GM23338 (cell line): ENCODE measurements at regions not wholly inside any gene's neighbourhood (a gene's known extent, or its start where the extent isn't known, plus 50 kb on each side); places are given as distances from the start of the nearest gene placed in this dataset.

Experiments used
- ATAC-seq: fragments of 200-7000 bp; cut with Tn5 transposase; 3 replicates; pipeline ENCODE4 v1.9.1; 2020
- DNase-seq: peaks from one replicate; pipeline ENCODE4 v3.0.0-alpha.2; 2015; ENCODE audit warnings: low spot score
- H2AFZ ChIP-seq: fragments of 200-600 bp; sonication (generic); 2 replicates; pipeline ENCODE4 v1.8.0; 2016; ENCODE audit warnings: antibody characterized with exemption, mild to moderate bottlenecking, moderate library complexity
- H3F3A ChIP-seq: fragments of 200-600 bp; sonication (generic); replicated peaks from 2 replicates; pipeline ENCODE4 v1.8.0; 2017; ENCODE audit warnings: antibody characterized with exemption, mixed run types, low read depth
- H3K27ac ChIP-seq: fragments of 200-600 bp; sonication (generic); 2 replicates; pipeline ENCODE4 v1.6.1; 2016; ENCODE audit warnings: low read depth
- H3K27me3 ChIP-seq: fragments of 200-600 bp; sonication (generic); 2 replicates; pipeline ENCODE4 v1.8.0; 2016; ENCODE audit warnings: mild to moderate bottlenecking, mixed run types, moderate library complexity; ENCODE audit not compliant: insufficient read depth
- H3K36me3 ChIP-seq: fragments of 200-600 bp; sonication (generic); 2 replicates; pipeline ENCODE4 v1.8.0; 2016; ENCODE audit warnings: mild to moderate bottlenecking; ENCODE audit not compliant: insufficient read depth
- H3K4me1 ChIP-seq: fragments of 200-600 bp; sonication (generic); 2 replicates; pipeline ENCODE4 v1.8.0; 2016; ENCODE audit warnings: mild to moderate bottlenecking, moderate library complexity; ENCODE audit not compliant: insufficient read depth
- H3K4me2 ChIP-seq: fragments of 200-600 bp; sonication (generic); 2 replicates; pipeline ENCODE4 v1.7.1; 2017; ENCODE audit warnings: mixed run types
- H3K4me3 ChIP-seq: fragments of 200-600 bp; sonication (generic); 2 replicates; pipeline ENCODE4 v1.6.1; 2016; ENCODE audit warnings: mixed run types
- H3K79me2 ChIP-seq: fragments of 200-600 bp; sonication (generic); replicated peaks from 2 replicates; pipeline ENCODE4 v1.8.0; 2017; ENCODE audit warnings: mild to moderate bottlenecking; ENCODE audit not compliant: insufficient read depth
- H3K9me2 ChIP-seq: fragments of 200-600 bp; sonication (generic); 2 replicates; pipeline ENCODE4 v1.8.0; 2017; ENCODE audit not compliant: insufficient read depth
- H4K20me1 ChIP-seq: fragments of 200-600 bp; sonication (generic); replicated peaks from 2 replicates; pipeline ENCODE4 v1.8.0; 2017; ENCODE audit warnings: mild to moderate bottlenecking; ENCODE audit not compliant: insufficient read depth
- H3K27ac Mint-ChIP-seq: 2 replicates; pipeline ENCODE4 v1.8.0; 2020; ENCODE audit warnings: inconsistent platforms, mild to moderate bottlenecking, moderate library complexity, mixed read lengths
- H3K27me3 Mint-ChIP-seq: 3 replicates; pipeline ENCODE4 v1.8.0; 2022; ENCODE audit warnings: low read depth, mild to moderate bottlenecking, moderate library complexity, mixed read lengths, inconsistent platforms; ENCODE audit not compliant: insufficient read depth, poor library complexity
- H3K36me3 Mint-ChIP-seq: 3 replicates; pipeline ENCODE4 v1.8.0; 2021; ENCODE audit warnings: low read depth, mild to moderate bottlenecking, inconsistent platforms, moderate library complexity, mixed read lengths
- H3K4me1 Mint-ChIP-seq: 3 replicates; pipeline ENCODE4 v1.8.0; 2020; ENCODE audit warnings: mild to moderate bottlenecking, inconsistent platforms, mixed read lengths
- H3K4me3 Mint-ChIP-seq: 3 replicates; pipeline ENCODE4 v1.8.0; 2021; ENCODE audit warnings: moderate library complexity, mild to moderate bottlenecking, inconsistent platforms, mixed read lengths
- H3K9me3 Mint-ChIP-seq: 3 replicates; pipeline ENCODE4 v1.8.0; 2020; ENCODE audit warnings: moderate library complexity, mild to moderate bottlenecking, inconsistent platforms, mixed read lengths
- CREB1 ChIP-seq: fragments of 250-450 bp; sonication (Bioruptor Pico); IDR thresholded peaks from 2 replicates; pipeline ENCODE4 v1.5.0; 2020; ENCODE audit warnings: low read depth, mild to moderate bottlenecking, moderate library complexity
- EZH2 ChIP-seq: fragments of 200-600 bp; sonication (generic); IDR thresholded peaks from one replicate; pipeline ENCODE4 v1.8.0; 2017; ENCODE audit warnings: antibody characterized with exemption, mild to moderate bottlenecking, low read depth; ENCODE audit not compliant: unreplicated experiment
- EZH2phosphoT487 ChIP-seq: fragments of 200-600 bp; sonication (generic); IDR thresholded peaks from one replicate; pipeline ENCODE4 v1.8.1; 2018; ENCODE audit warnings: antibody characterized with exemption; ENCODE audit not compliant: unreplicated experiment
- JUNB ChIP-seq: IDR thresholded peaks from one replicate; pipeline ENCODE4 v1.6.1; 2016; ENCODE audit warnings: antibody characterized with exemption; ENCODE audit not compliant: unreplicated experiment
- NANOG ChIP-seq: IDR thresholded peaks from 2 replicates; pipeline ENCODE4 v1.6.1; 2016; ENCODE audit warnings: antibody characterized with exemption, borderline replicate concordance
- STAT1 ChIP-seq: IDR thresholded peaks from one replicate; pipeline ENCODE4 v1.6.1; 2016; ENCODE audit warnings: antibody characterized with exemption; ENCODE audit not compliant: unreplicated experiment
- ZNF114 ChIP-seq: fragments of 250-450 bp; sonication (Bioruptor Pico); IDR thresholded peaks from 2 replicates; pipeline ENCODE4 v1.5.0; 2020; ENCODE audit warnings: mild to moderate bottlenecking, moderate library complexity
- ZNF331 ChIP-seq: fragments of 250-450 bp; sonication (Bioruptor Pico); IDR thresholded peaks from 2 replicates; pipeline ENCODE4 v1.5.0; 2020; ENCODE audit warnings: low read depth, mild to moderate bottlenecking, moderate library complexity
- TF ChIP-seq, protein P1 (sequence below): IDR thresholded peaks from 2 replicates; pipeline ENCODE4 v1.6.1; 2016; ENCODE audit warnings: antibody characterized with exemption
- TF ChIP-seq, protein P2 (sequence below), 2 experiments: fragments of 200-600 bp in 1 of 2; sonication (generic) in 1 of 2; conservative IDR thresholded peaks; 2 replicates each; pipeline versions ENCODE4 v1.5.1 to v1.6.1; 2016 to 2017; ENCODE audit warnings: antibody characterized with exemption in 2 of 2, low read depth in 2 of 2, mild to moderate bottlenecking in 2 of 2, moderate library complexity in 1 of 2
- TF ChIP-seq, protein P3 (sequence below): IDR thresholded peaks from one replicate; pipeline ENCODE4 v1.6.1; 2018; ENCODE audit warnings: antibody characterized with exemption; ENCODE audit not compliant: unreplicated experiment

DNA sequence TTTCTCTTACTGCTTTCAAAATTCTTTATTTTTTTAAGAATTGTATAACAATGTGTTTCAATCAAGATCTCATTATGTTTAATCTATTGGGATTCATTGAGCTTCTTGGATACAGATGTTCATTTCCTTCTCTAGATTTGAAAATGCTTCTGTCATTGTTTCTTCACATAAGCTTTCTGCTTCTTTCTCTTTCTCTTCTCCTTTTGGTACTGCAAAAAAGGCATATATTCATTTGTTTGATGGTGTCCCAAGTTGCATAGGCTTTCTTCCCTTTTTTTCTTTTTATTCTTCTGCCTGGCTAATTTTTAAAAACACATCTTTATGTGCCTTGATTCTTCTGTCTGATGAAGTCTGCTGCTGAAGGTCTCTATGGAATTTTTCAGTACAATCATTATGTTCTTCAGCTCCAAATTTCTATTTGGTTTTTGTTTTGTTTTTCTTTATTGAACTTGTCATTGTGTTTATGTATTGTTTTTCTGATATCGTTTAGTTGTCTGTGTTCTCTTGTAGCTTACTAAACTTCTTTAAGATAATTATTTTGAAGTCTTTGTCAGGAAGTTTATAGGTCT is 88.9 kb downstream of the DTWD1 start:
- Mint-ChIP-seq H3K9me3 (peaks cover 5% of the 10 kb centered on the region), H3K27me3 (no peaks in the 10 kb centered on the region), H3K4me3 (no peak overlapping the region), H3K27ac (no peak overlapping the region), H3K4me1 (no peaks in the 10 kb centered on the region), H3K36me3 (no peaks in the 10 kb centered on the region; the same call in 2 of the 3 replicates)
- Histone ChIP-seq H4K20me1 (no peaks in the 10 kb centered on the region), H3K79me2 (no peaks in the 10 kb centered on the region), H3K9me2 (no peaks in the 10 kb centered on the region), H3K27me3 (no peaks in the 10 kb centered on the region), H3K27ac (no peak overlapping the region), H3K4me2 (no peak overlapping the region), H3F3A (no peaks in the 10 kb centered on the region), H2AFZ (no peak overlapping the region), H3K4me1 (no peaks in the 10 kb centered on the region), H3K36me3 (no peaks in the 10 kb centered on the region), H3K4me3 (no peak overlapping the region)
- TF ChIP-seq NANOG (no peak), ZNF114 (CRISPR knock-in tag) (no peak), CREB1 (no peak), EZH2phosphoT487 (no peak), EZH2 (no peak), ZNF331 (no peak), STAT1 (no peak)
- TF ChIP-seq, protein P1, sequence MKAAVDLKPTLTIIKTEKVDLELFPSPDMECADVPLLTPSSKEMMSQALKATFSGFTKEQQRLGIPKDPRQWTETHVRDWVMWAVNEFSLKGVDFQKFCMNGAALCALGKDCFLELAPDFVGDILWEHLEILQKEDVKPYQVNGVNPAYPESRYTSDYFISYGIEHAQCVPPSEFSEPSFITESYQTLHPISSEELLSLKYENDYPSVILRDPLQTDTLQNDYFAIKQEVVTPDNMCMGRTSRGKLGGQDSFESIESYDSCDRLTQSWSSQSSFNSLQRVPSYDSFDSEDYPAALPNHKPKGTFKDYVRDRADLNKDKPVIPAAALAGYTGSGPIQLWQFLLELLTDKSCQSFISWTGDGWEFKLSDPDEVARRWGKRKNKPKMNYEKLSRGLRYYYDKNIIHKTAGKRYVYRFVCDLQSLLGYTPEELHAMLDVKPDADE = no peak
- TF ChIP-seq, protein P2, sequence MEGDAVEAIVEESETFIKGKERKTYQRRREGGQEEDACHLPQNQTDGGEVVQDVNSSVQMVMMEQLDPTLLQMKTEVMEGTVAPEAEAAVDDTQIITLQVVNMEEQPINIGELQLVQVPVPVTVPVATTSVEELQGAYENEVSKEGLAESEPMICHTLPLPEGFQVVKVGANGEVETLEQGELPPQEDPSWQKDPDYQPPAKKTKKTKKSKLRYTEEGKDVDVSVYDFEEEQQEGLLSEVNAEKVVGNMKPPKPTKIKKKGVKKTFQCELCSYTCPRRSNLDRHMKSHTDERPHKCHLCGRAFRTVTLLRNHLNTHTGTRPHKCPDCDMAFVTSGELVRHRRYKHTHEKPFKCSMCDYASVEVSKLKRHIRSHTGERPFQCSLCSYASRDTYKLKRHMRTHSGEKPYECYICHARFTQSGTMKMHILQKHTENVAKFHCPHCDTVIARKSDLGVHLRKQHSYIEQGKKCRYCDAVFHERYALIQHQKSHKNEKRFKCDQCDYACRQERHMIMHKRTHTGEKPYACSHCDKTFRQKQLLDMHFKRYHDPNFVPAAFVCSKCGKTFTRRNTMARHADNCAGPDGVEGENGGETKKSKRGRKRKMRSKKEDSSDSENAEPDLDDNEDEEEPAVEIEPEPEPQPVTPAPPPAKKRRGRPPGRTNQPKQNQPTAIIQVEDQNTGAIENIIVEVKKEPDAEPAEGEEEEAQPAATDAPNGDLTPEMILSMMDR (conservative IDR thresholded peaks at IDR 0.05; ENCODE audit: low read depth in 2 of 2) = no peak
- no peak for ATAC-seq
- no peak for DNase-seq

DNA sequence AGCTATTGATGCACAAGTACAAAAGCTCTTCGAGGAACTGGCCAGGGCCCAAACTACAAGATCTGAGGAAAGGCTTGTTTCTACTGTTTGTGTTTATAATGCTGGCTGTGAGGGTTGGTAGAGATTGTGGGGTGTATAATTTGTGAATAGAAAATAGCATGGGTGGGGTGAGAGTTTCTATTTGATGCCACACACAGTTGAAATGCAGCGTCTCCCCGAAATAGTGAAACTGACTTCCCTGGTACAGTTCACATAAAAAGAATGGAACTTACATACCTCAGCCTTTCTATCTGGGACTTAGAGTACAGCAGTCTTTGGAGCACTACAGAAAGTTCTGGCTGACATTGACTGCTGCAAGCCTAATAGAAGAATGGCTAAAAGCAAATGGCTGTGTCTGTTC is 91.3 kb downstream of the DTWD1 start:
- no peaks in the 10 kb centered on the region for H3K4me1 Mint-ChIP-seq
- DNase-seq = no peak
- Histone ChIP-seq H3K36me3 (no peaks in the 10 kb centered on the region), H3K27me3 (no peaks in the 10 kb centered on the region), H3K79me2 (no peaks in the 10 kb centered on the region), H3K4me1 (no peaks in the 10 kb centered on the region), H3K27ac (no peak overlapping the region), H2AFZ (no peak overlapping the region), H3K4me3 (no peak overlapping the region), H4K20me1 (no peaks in the 10 kb centered on the region), H3K9me2 (no peaks in the 10 kb centered on the region), H3F3A (no peaks in the 10 kb centered on the region), H3K4me2 (no peak overlapping the region)
- H3K36me3 Mint-ChIP-seq = no peaks in the 10 kb centered on the region; the same call in 2 of the 3 replicates
- H3K27ac Mint-ChIP-seq = no peak overlapping the region
- H3K27me3 Mint-ChIP-seq = no peaks in the 10 kb centered on the region
- H3K9me3 Mint-ChIP-seq = peaks cover 5% of the 10 kb centered on the region
- no peak overlapping the region for H3K4me3 Mint-ChIP-seq
- ATAC-seq = no peak
- TF ChIP-seq, protein P3, sequence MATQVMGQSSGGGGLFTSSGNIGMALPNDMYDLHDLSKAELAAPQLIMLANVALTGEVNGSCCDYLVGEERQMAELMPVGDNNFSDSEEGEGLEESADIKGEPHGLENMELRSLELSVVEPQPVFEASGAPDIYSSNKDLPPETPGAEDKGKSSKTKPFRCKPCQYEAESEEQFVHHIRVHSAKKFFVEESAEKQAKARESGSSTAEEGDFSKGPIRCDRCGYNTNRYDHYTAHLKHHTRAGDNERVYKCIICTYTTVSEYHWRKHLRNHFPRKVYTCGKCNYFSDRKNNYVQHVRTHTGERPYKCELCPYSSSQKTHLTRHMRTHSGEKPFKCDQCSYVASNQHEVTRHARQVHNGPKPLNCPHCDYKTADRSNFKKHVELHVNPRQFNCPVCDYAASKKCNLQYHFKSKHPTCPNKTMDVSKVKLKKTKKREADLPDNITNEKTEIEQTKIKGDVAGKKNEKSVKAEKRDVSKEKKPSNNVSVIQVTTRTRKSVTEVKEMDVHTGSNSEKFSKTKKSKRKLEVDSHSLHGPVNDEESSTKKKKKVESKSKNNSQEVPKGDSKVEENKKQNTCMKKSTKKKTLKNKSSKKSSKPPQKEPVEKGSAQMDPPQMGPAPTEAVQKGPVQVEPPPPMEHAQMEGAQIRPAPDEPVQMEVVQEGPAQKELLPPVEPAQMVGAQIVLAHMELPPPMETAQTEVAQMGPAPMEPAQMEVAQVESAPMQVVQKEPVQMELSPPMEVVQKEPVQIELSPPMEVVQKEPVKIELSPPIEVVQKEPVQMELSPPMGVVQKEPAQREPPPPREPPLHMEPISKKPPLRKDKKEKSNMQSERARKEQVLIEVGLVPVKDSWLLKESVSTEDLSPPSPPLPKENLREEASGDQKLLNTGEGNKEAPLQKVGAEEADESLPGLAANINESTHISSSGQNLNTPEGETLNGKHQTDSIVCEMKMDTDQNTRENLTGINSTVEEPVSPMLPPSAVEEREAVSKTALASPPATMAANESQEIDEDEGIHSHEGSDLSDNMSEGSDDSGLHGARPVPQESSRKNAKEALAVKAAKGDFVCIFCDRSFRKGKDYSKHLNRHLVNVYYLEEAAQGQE = no peak
- TF ChIP-seq NANOG (no peak), ZNF114 (CRISPR knock-in tag) (no peak), EZH2phosphoT487 (no peak), STAT1 (no peak), JUNB (no peak)
